WI38 (cell line): ENCODE measurements at regions not wholly inside any gene's neighbourhood (a gene's known extent, or its start where the extent isn't known, plus 50 kb on each side); places are given as distances from the start of the nearest gene placed in this dataset.

Experiments
- H3K4me3 ChIP-seq: 2 replicates; pipeline ENCODE4 v1.5.1; 2011; ENCODE audit warnings: low read depth, mild to moderate bottlenecking, control low read depth, low read length
- CTCF ChIP-seq: IDR thresholded peaks from 2 replicates; pipeline ENCODE4 v1.5.1; 2012; ENCODE audit warnings: low read depth, mild to moderate bottlenecking, control low read depth, low read length

GRCh38 chr4:184324939-184325477, 107.3 kb upstream of the ENPP6 start:
- TF ChIP-seq CTCF = no peak
- no peak overlapping the region for H3K4me3 ChIP-seq

- TF ChIP-seq CTCF = no peak
- no peak overlapping the region for H3K4me3 ChIP-seq
Measured at GRCh38 chr4:184322328-184323025, 104.8 kb upstream of the ENPP6 start.

GRCh38 chr4:184320631-184321030, 103.0 kb upstream of the ENPP6 start:
- no peak for TF ChIP-seq CTCF
- no peak overlapping the region for H3K4me3 ChIP-seq

- no peak overlapping the region for H3K4me3 ChIP-seq
Measured at GRCh38 chr4:184318852-184319251, 101.2 kb upstream of the ENPP6 start.

GRCh38 chr4:184317234-184317918, 99.7 kb upstream of the ENPP6 start:
- TF ChIP-seq CTCF = no peak
- H3K4me3 ChIP-seq = no peak overlapping the region

More at GRCh38 chr4:184318852-184319251, 101.2 kb upstream of the ENPP6 start:
- no peak for TF ChIP-seq CTCF

- TF ChIP-seq CTCF = no peak
- no peak overlapping the region for H3K4me3 ChIP-seq
Measured at GRCh38 chr4:184316821-184317220, 99.1 kb upstream of the ENPP6 start.
